ENCODE measurements at regions not wholly inside any gene's neighbourhood (a gene's known extent, or its start where the extent isn't known, plus 50 kb on each side); places are given as distances from the start of the nearest gene placed in this dataset.
"Not testable (repeated sequence)": the region's sequence is repeated elsewhere in the genome, so short reads cannot be mapped to it uniquely, and the experiment has no call there.

- Mint-ChIP-seq H3K36me3 (ENCODE audit: low read depth) (peaks cover 5% of the 10 kb centered on the region), H3K9me3 (peaks cover 90% of the 10 kb centered on the region), H3K27me3 (ENCODE audit: low read depth, poor library complexity) (no peaks in the 10 kb centered on the region), H3K4me3 (no peak overlapping the region), H3K27ac (no peak overlapping the region), H3K4me1 (no peaks in the 10 kb centered on the region)
- DNase-seq = no peak
- no peak for TF ChIP-seq CTCF (IDR thresholded peaks at IDR 0.05)
Measured at GRCh38 chr18:14936313-14936712, 188.3 kb downstream of the ANKRD30B start.

GRCh38 chr18:14937271-14937670 is 189.3 kb downstream of the ANKRD30B start:
- H3K27ac Mint-ChIP-seq = no peak overlapping the region
- H3K27me3 Mint-ChIP-seq (ENCODE audit: low read depth, poor library complexity) = no peaks in the 10 kb centered on the region
- peaks cover 5% of the 10 kb centered on the region for H3K36me3 Mint-ChIP-seq (ENCODE audit: low read depth)
- no peak for DNase-seq
- H3K4me3 Mint-ChIP-seq = no peak overlapping the region
- TF ChIP-seq CTCF (IDR thresholded peaks at IDR 0.05) = no peak
- H3K4me1 Mint-ChIP-seq = no peaks in the 10 kb centered on the region
- H3K9me3 Mint-ChIP-seq = peaks cover 93% of the 10 kb centered on the region

GRCh38 chr18:14939141-14939540 is 191.2 kb downstream of the ANKRD30B start:
- Mint-ChIP-seq H3K4me3 (no peak overlapping the region), H3K27ac (no peak overlapping the region), H3K27me3 (ENCODE audit: low read depth, poor library complexity) (no peaks in the 10 kb centered on the region), H3K9me3 (peaks cover 94% of the 10 kb centered on the region), H3K36me3 (ENCODE audit: low read depth) (peaks cover 5% of the 10 kb centered on the region), H3K4me1 (no peaks in the 10 kb centered on the region)
- DNase-seq = no peak
- no peak for TF ChIP-seq CTCF (IDR thresholded peaks at IDR 0.05)

- H3K4me1 Mint-ChIP-seq; H3K27ac Mint-ChIP-seq; H3K4me3 Mint-ChIP-seq; H3K36me3 Mint-ChIP-seq (ENCODE audit: low read depth); H3K27me3 Mint-ChIP-seq (ENCODE audit: low read depth, poor library complexity); DNase-seq: not testable (repeated sequence)
- peaks cover 94% of the 10 kb centered on the region for H3K9me3 Mint-ChIP-seq
Measured at GRCh38 chr18:14940106-14940505, 192.1 kb downstream of the ANKRD30B start.

GRCh38 chr18:14940735-14941134 is 192.8 kb downstream of the ANKRD30B start:
- Mint-ChIP-seq H3K4me3 (no peak overlapping the region), H3K27me3 (ENCODE audit: low read depth, poor library complexity) (no peaks in the 10 kb centered on the region), H3K9me3 (peaks cover 94% of the 10 kb centered on the region), H3K36me3 (ENCODE audit: low read depth) (peaks cover 5% of the 10 kb centered on the region), H3K4me1 (no peaks in the 10 kb centered on the region), H3K27ac (no peak overlapping the region)
- DNase-seq = no peak
- no peak for TF ChIP-seq CTCF (IDR thresholded peaks at IDR 0.05)

GRCh38 chr18:14941256-14941655 is 193.3 kb downstream of the ANKRD30B start:
- H3K27ac Mint-ChIP-seq = no peak overlapping the region
- TF ChIP-seq CTCF (IDR thresholded peaks at IDR 0.05) = no peak
- H3K4me3 Mint-ChIP-seq = no peak overlapping the region
- peaks cover 94% of the 10 kb centered on the region for H3K9me3 Mint-ChIP-seq
- no peak for DNase-seq
- H3K27me3 Mint-ChIP-seq (ENCODE audit: low read depth, poor library complexity) = no peaks in the 10 kb centered on the region
- H3K36me3 Mint-ChIP-seq (ENCODE audit: low read depth) = peaks cover 5% of the 10 kb centered on the region
- no peaks in the 10 kb centered on the region for H3K4me1 Mint-ChIP-seq
